Astrocyte (in vitro differentiated cells and primary cell): ENCODE measurements at regions not wholly inside any gene's neighbourhood (a gene's known extent, or its start where the extent isn't known, plus 50 kb on each side); places are given as distances from the start of the nearest gene placed in this dataset.

ENCODE experiments used
- DNase-seq: peaks from one replicate; pipeline ENCODE4 v3.0.0-alpha.2; 2010; ENCODE audit warnings: low read depth
- FAIRE-seq: peaks from 2 replicates; lab custom pipeline; 2011; peaks lifted over from hg19 to GRCh38; lab: Jason Lieb, UNC
- H2AFZ ChIP-seq: 2 replicates; pipeline ENCODE4 v1.6.0; 2012; ENCODE audit warnings: low read depth, low read length, inconsistent platforms
- H3K27ac ChIP-seq: 2 replicates; pipeline ENCODE4 v1.5.1; 2011; ENCODE audit warnings: low read depth, low read length, inconsistent platforms
- H3K27me3 ChIP-seq: 2 replicates; pipeline ENCODE4 v1.6.0; 2011; ENCODE audit warnings: low read length, inconsistent platforms; ENCODE audit not compliant: insufficient read depth
- H3K36me3 ChIP-seq: 2 replicates; pipeline ENCODE4 v1.5.1; 2011; ENCODE audit warnings: low read length, inconsistent platforms; ENCODE audit not compliant: insufficient read depth
- H3K4me1 ChIP-seq: 2 replicates; pipeline ENCODE4 v1.5.1; 2011; ENCODE audit warnings: low read length, inconsistent platforms; ENCODE audit not compliant: insufficient read depth
- H3K4me2 ChIP-seq: 2 replicates; pipeline ENCODE4 v1.6.0; 2012; ENCODE audit warnings: low read length, inconsistent platforms
- H3K4me3 ChIP-seq: 2 replicates; pipeline ENCODE4 v1.5.1; 2011; ENCODE audit warnings: low read depth, mild to moderate bottlenecking, low read length, inconsistent platforms; ENCODE audit not compliant: insufficient read depth
- H3K79me2 ChIP-seq: 2 replicates; pipeline ENCODE4 v1.6.0; 2012; ENCODE audit warnings: mild to moderate bottlenecking, low read length, inconsistent platforms; ENCODE audit not compliant: insufficient read depth
- H3K9ac ChIP-seq: 2 replicates; pipeline ENCODE4 v1.6.0; 2012; ENCODE audit warnings: mild to moderate bottlenecking, low read length, inconsistent platforms
- H3K9me3 ChIP-seq: 2 replicates; pipeline ENCODE4 v1.5.1; 2012; ENCODE audit warnings: low read depth, mild to moderate bottlenecking, low read length, inconsistent platforms; ENCODE audit not compliant: insufficient read depth
- H4K20me1 ChIP-seq: 2 replicates; pipeline ENCODE4 v1.6.0; 2012; ENCODE audit warnings: low read length, inconsistent platforms; ENCODE audit not compliant: insufficient read depth
- H3K27ac Mint-ChIP-seq: one replicate; pipeline ENCODE4 v1.8.0; 2021; ENCODE audit warnings: mild to moderate bottlenecking, mixed read lengths; ENCODE audit not compliant: unreplicated experiment
- H3K27me3 Mint-ChIP-seq: one replicate; pipeline ENCODE4 v1.8.0; 2021; ENCODE audit warnings: low read depth, mixed read lengths; ENCODE audit not compliant: unreplicated experiment
- H3K36me3 Mint-ChIP-seq: one replicate; pipeline ENCODE4 v1.8.0; 2021; ENCODE audit warnings: low read depth, mixed read lengths; ENCODE audit not compliant: unreplicated experiment
- H3K4me1 Mint-ChIP-seq: one replicate; pipeline ENCODE4 v1.8.0; 2021; ENCODE audit warnings: low read depth, mixed read lengths; ENCODE audit not compliant: unreplicated experiment
- H3K4me3 Mint-ChIP-seq: one replicate; pipeline ENCODE4 v1.8.0; 2021; ENCODE audit warnings: mild to moderate bottlenecking, moderate library complexity, mixed read lengths; ENCODE audit not compliant: unreplicated experiment
- H3K9me3 Mint-ChIP-seq: one replicate; pipeline ENCODE4 v1.8.0; 2021; ENCODE audit warnings: mild to moderate bottlenecking, mixed read lengths; ENCODE audit not compliant: unreplicated experiment
- EZH2 ChIP-seq: IDR thresholded peaks from 2 replicates; pipeline ENCODE4 v1.6.1; 2012; ENCODE audit warnings: mild to moderate bottlenecking, low read length, inconsistent platforms; ENCODE audit not compliant: insufficient read depth
- TF ChIP-seq, protein P1 (sequence below): IDR thresholded peaks from 2 replicates; pipeline ENCODE4 v1.5.1; 2011; ENCODE audit warnings: low read depth, mild to moderate bottlenecking, inconsistent platforms, low read length, moderate library complexity; ENCODE audit not compliant: insufficient read depth

- Histone ChIP-seq H3K9me3 (no peaks in the 10 kb centered on the region), H3K27me3 (no peaks in the 10 kb centered on the region), H3K27ac (no peak overlapping the region), H3K4me1 (peaks cover 7% of the 10 kb centered on the region), H4K20me1 (no peaks in the 10 kb centered on the region), H2AFZ (no peak overlapping the region), H3K9ac (no peak overlapping the region), H3K36me3 (no peaks in the 10 kb centered on the region), H3K4me3 (no peak overlapping the region), H3K79me2 (no peaks in the 10 kb centered on the region), H3K4me2 (no peak overlapping the region)
- FAIRE-seq (peak; percentile 49), DNase-seq (peak; percentile 33)
- no peak overlapping the region for H3K4me3 Mint-ChIP-seq
- peaks cover 10% of the 10 kb centered on the region for H3K4me1 Mint-ChIP-seq
- no peak overlapping the region for H3K27ac Mint-ChIP-seq
- no peaks in the 10 kb centered on the region for H3K36me3 Mint-ChIP-seq
- TF ChIP-seq, protein P1, sequence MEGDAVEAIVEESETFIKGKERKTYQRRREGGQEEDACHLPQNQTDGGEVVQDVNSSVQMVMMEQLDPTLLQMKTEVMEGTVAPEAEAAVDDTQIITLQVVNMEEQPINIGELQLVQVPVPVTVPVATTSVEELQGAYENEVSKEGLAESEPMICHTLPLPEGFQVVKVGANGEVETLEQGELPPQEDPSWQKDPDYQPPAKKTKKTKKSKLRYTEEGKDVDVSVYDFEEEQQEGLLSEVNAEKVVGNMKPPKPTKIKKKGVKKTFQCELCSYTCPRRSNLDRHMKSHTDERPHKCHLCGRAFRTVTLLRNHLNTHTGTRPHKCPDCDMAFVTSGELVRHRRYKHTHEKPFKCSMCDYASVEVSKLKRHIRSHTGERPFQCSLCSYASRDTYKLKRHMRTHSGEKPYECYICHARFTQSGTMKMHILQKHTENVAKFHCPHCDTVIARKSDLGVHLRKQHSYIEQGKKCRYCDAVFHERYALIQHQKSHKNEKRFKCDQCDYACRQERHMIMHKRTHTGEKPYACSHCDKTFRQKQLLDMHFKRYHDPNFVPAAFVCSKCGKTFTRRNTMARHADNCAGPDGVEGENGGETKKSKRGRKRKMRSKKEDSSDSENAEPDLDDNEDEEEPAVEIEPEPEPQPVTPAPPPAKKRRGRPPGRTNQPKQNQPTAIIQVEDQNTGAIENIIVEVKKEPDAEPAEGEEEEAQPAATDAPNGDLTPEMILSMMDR, result no peak
- no peak for TF ChIP-seq EZH2
- peaks cover 3% of the 10 kb centered on the region for H3K9me3 Mint-ChIP-seq
- H3K27me3 Mint-ChIP-seq, result no peaks in the 10 kb centered on the region
Observed at GRCh38 chr9:16959391-16959790, 88.9 kb upstream of the BNC2 start.

DNA sequence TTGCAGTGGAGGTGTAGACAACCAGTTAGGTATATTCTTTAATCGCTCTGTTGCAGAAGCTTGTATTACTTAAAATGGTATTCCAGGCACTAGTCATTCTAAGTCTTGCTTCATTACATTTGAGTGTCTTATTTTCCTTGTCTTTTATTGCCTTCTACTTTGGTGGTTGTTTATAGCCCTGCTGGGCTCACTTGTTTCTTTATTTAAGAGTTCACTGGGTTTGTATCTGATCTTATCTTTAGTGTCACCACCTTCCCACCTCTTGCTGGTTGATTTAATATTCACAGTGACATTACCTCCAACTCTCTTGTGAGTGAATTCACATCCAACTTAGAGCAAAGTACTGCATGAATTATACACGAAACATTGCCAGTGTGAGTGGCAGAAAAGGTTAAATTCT is 83.6 kb upstream of the BNC2 start:
- Histone ChIP-seq H3K36me3 (no peaks in the 10 kb centered on the region), H3K4me3 (no peak overlapping the region), H3K27ac (no peak overlapping the region), H3K4me1 (no peaks in the 10 kb centered on the region), H2AFZ (no peak overlapping the region), H3K4me2 (no peak overlapping the region), H3K9me3 (no peaks in the 10 kb centered on the region), H3K79me2 (no peaks in the 10 kb centered on the region), H4K20me1 (no peaks in the 10 kb centered on the region), H3K9ac (no peak overlapping the region), H3K27me3 (no peaks in the 10 kb centered on the region)
- Mint-ChIP-seq H3K4me1 (no peaks in the 10 kb centered on the region), H3K4me3 (no peak overlapping the region), H3K9me3 (no peaks in the 10 kb centered on the region), H3K36me3 (no peaks in the 10 kb centered on the region), H3K27me3 (no peaks in the 10 kb centered on the region), H3K27ac (no peak overlapping the region)
- no peak for FAIRE-seq
- TF ChIP-seq EZH2, result no peak
- TF ChIP-seq, protein P1, result no peak
- no peak for DNase-seq

GRCh38 chr9:16951502-16951901 is 81.0 kb upstream of the BNC2 start:
- Histone ChIP-seq H4K20me1 (no peaks in the 10 kb centered on the region), H3K27ac (no peak overlapping the region), H3K36me3 (no peaks in the 10 kb centered on the region), H3K4me3 (no peak overlapping the region), H3K27me3 (no peaks in the 10 kb centered on the region), H3K4me1 (no peaks in the 10 kb centered on the region), H3K9me3 (no peaks in the 10 kb centered on the region), H3K9ac (no peak overlapping the region), H3K79me2 (no peaks in the 10 kb centered on the region), H2AFZ (no peak overlapping the region), H3K4me2 (no peak overlapping the region)
- Mint-ChIP-seq H3K27me3 (no peaks in the 10 kb centered on the region), H3K4me3 (no peak overlapping the region), H3K9me3 (no peaks in the 10 kb centered on the region), H3K27ac (no peak overlapping the region), H3K36me3 (no peaks in the 10 kb centered on the region), H3K4me1 (no peaks in the 10 kb centered on the region)
- TF ChIP-seq, protein P1, result no peak
- TF ChIP-seq EZH2, result no peak
- no peak for FAIRE-seq
- DNase-seq, result no peak
